ENCODE measurements at regions not wholly inside any gene's neighbourhood (a gene's known extent, or its start where the extent isn't known, plus 50 kb on each side); places are given as distances from the start of the nearest gene placed in this dataset.
"Not testable (repeated sequence)": the region's sequence is repeated elsewhere in the genome, so short reads cannot be mapped to it uniquely, and the experiment has no call there.

DNA sequence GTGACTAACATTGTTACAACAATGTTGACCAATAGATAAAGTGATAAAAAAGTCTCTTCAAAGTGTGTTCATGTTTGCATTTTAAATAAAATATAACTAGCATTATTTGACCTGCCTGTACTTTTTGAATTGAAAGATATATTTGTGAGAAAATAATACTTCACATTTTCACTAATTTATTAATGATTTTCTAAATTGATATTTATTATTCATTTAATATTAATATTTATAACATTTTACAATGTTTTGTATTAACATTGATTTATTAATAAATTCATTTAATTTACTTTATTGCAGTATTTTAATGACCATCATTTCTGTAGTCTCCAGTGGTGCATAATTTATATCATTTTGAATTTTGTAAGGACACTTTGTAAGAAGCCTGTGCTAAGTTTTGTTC is 150.0 kb upstream of the BET1 start:
- Histone ChIP-seq H3K4me1 (no peaks in the 10 kb centered on the region), H3K27me3 (ENCODE audit: insufficient read depth in 3 of 3, low read length in 2 of 3) (no peaks in the 10 kb centered on the region), H3K4me3 (no peak overlapping the region), H3K27ac (no peak overlapping the region), H3K36me3 (ENCODE audit: insufficient read depth in 1 of 2, low read depth in 1 of 2) (no peaks in the 10 kb centered on the region), H3K9me3 (no peaks in the 10 kb centered on the region)
- DNase-seq (no peak), ATAC-seq (no peak)
- intact Hi-C loops (cut with DNase I) = no loop called here
- TF ChIP-seq, protein P1, sequence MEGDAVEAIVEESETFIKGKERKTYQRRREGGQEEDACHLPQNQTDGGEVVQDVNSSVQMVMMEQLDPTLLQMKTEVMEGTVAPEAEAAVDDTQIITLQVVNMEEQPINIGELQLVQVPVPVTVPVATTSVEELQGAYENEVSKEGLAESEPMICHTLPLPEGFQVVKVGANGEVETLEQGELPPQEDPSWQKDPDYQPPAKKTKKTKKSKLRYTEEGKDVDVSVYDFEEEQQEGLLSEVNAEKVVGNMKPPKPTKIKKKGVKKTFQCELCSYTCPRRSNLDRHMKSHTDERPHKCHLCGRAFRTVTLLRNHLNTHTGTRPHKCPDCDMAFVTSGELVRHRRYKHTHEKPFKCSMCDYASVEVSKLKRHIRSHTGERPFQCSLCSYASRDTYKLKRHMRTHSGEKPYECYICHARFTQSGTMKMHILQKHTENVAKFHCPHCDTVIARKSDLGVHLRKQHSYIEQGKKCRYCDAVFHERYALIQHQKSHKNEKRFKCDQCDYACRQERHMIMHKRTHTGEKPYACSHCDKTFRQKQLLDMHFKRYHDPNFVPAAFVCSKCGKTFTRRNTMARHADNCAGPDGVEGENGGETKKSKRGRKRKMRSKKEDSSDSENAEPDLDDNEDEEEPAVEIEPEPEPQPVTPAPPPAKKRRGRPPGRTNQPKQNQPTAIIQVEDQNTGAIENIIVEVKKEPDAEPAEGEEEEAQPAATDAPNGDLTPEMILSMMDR (IDR thresholded peaks at IDR 0.05) = no peak

DNA sequence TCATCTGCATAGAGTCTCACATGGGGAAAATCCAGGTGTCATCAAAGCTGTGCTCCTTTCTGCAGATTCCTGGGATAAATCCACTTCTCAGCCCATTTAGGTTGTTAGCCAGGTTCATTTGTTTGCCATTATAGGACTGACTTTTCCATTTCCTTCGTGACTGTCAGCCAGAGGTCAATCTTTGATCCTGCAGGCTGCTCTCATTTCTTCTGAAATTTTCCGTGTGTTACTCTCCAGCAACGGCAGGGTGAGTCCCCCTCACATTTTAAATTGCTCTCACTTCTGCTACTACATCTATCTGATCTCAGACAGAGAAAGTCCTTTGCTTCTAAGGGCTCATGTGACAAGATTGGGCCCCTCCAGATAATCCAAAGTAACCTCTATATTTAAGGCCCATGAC is 150.7 kb upstream of the BET1 start:
- DNase-seq = no peak
- ATAC-seq = no peak
- H3K4me3 ChIP-seq = no peak overlapping the region
- TF ChIP-seq, protein P1 (IDR thresholded peaks at IDR 0.05) = no peak
- intact Hi-C loops (cut with DNase I) = no loop called here
- H3K36me3 ChIP-seq (ENCODE audit: insufficient read depth in 1 of 2, low read depth in 1 of 2) = no peaks in the 10 kb centered on the region
- 24 to 33% (median 32%) methylated on average over 3 of the region's 3 CpGs for WGBS, 3 donors
- no peaks in the 10 kb centered on the region for H3K9me3 ChIP-seq
- no peak overlapping the region for H3K27ac ChIP-seq
- no peaks in the 10 kb centered on the region for H3K4me1 ChIP-seq
- no peaks in the 10 kb centered on the region for H3K27me3 ChIP-seq (ENCODE audit: insufficient read depth in 3 of 3, low read length in 2 of 3)

DNA sequence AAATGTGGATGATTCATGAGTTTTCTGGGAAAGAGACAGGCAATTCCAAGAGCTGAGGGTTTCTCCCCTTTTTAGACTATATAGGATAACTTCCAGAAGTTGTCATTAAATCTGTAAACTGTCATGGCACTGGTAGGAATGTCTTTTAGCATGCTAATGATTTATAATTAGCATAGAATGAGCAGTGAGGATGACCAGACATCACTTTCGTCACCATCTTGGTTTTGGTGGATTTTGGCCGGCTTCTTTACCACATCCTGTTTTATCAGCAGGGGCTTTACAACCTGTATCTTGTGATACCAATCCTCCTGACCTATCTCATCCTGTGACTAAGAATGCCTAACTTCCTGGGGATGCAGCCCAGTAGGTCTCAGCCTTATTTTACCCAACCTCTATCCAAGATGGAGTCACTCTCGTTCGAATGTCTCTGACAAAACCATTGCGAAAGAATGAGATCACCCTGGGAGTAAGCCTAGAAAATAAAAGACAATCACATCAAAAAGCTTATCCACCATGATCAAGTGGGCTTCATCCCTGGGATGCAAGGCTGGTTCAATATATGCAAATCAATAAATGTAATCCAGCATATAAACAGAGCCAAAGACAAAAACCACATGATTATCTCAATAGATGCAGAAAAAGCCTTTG is 153.6 kb upstream of the BET1 start:
- H3K27ac ChIP-seq; DNase-seq; H3K9me3 ChIP-seq; H3K4me1 ChIP-seq; H3K4me3 ChIP-seq; ATAC-seq; intact Hi-C loops (cut with DNase I); H3K27me3 ChIP-seq (ENCODE audit: insufficient read depth in 3 of 3, low read length in 2 of 3); H3K36me3 ChIP-seq (ENCODE audit: insufficient read depth in 1 of 2, low read depth in 1 of 2): not testable (repeated sequence)
- WGBS, 3 donors = 74 to 84% (median 83%) methylated on average over 5 of the region's 5 CpGs

DNA sequence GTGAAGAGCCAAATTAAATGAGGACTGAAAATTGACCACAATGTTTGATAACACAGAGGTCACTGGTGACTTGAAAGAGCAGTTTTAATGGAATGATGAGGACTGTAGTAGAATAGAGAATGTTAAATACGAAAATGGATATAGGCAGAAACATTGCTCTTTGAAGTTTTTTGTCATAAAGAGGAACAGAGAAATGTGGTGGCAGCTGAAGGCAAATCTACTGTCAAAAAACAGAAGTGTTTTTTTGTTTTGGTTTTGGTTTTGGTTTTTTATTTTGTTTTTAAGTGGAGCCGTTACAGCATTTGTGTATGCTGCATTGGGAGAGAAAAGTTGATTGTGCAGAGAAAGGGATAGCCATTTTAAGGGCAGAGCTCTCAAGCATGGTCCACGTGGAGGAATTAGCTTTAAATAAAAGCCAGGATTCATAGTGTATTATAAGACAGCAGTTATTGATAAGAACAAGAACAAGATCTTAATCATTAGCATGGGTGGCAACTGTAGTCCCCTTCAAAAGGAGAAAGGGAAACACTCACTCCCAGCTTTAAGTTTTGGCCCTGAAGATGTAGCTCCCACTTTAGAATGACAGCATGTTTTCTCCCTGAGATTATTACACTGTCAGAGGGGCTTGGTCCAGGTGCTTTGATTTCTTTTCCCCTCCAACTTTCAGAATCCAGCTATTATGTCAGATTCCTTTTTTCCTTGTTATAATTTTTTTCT is 156.7 kb upstream of the BET1 start:
- TF ChIP-seq, protein P1 (IDR thresholded peaks at IDR 0.05) = no peak
- Histone ChIP-seq H3K27me3 (ENCODE audit: insufficient read depth in 3 of 3, low read length in 2 of 3) (no peaks in the 10 kb centered on the region), H3K4me1 (no peaks in the 10 kb centered on the region), H3K9me3 (no peaks in the 10 kb centered on the region), H3K27ac (no peak overlapping the region), H3K36me3 (ENCODE audit: insufficient read depth in 1 of 2, low read depth in 1 of 2) (no peaks in the 10 kb centered on the region), H3K4me3 (no peak overlapping the region)
- 56 to 60% (median 60%) methylated on average over 3 of the region's 3 CpGs for WGBS, 3 donors
- ATAC-seq = no peak
- intact Hi-C loops (cut with DNase I) = no loop called here
- DNase-seq = no peak

DNA sequence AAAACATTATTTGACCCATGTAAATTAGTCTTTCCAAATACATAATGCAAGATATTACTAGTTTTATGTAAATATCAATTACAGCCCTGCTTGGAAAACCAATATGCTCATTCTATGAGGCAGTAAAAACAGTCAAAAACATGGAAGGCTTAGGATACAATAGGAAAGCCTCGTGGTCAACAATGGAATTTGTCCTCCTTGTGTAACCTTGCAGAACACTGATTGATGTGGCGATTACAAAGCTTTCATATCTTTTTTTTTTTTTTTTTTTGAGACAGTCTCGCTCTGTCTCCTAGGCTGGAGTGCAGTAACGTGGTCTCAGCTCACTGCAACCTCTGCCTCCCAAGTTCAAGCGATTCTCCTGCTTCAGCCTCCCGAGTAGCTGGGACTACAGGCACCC is 157.3 kb upstream of the BET1 start:
- Histone ChIP-seq H3K4me1 (no peaks in the 10 kb centered on the region), H3K27me3 (ENCODE audit: insufficient read depth in 3 of 3, low read length in 2 of 3) (no peaks in the 10 kb centered on the region), H3K36me3 (ENCODE audit: insufficient read depth in 1 of 2, low read depth in 1 of 2) (no peaks in the 10 kb centered on the region), H3K9me3 (no peaks in the 10 kb centered on the region), H3K4me3 (no peak overlapping the region), H3K27ac (no peak overlapping the region)
- TF ChIP-seq, protein P1 (IDR thresholded peaks at IDR 0.05) = no peak
- intact Hi-C loops (cut with DNase I) = no loop called here
- 82 to 91% (median 84%) methylated on average over 6 of the region's 6 CpGs for WGBS, 3 donors
- ATAC-seq (no peak), DNase-seq (no peak)

Measured in psoas muscle (tissue), 7 donors.